ENCODE measurements at regions not wholly inside any gene's neighbourhood (a gene's known extent, or its start where the extent isn't known, plus 50 kb on each side); places are given as distances from the start of the nearest gene placed in this dataset.

- TF ChIP-seq PPARA (CRISPR knock-in tag; IDR thresholded peaks at IDR 0.05; ENCODE audit: borderline replicate concordance) (no peak), ZC3H10 (CRISPR knock-in tag; IDR thresholded peaks at IDR 0.05) (no peak), CSRNP3 (CRISPR knock-in tag; IDR thresholded peaks at IDR 0.05) (no peak), ZFP3 (CRISPR knock-in tag; IDR thresholded peaks at IDR 0.05) (no peak), ZNF70 (CRISPR knock-in tag; IDR thresholded peaks at IDR 0.05) (no peak)
- TF ChIP-seq, protein P1, sequence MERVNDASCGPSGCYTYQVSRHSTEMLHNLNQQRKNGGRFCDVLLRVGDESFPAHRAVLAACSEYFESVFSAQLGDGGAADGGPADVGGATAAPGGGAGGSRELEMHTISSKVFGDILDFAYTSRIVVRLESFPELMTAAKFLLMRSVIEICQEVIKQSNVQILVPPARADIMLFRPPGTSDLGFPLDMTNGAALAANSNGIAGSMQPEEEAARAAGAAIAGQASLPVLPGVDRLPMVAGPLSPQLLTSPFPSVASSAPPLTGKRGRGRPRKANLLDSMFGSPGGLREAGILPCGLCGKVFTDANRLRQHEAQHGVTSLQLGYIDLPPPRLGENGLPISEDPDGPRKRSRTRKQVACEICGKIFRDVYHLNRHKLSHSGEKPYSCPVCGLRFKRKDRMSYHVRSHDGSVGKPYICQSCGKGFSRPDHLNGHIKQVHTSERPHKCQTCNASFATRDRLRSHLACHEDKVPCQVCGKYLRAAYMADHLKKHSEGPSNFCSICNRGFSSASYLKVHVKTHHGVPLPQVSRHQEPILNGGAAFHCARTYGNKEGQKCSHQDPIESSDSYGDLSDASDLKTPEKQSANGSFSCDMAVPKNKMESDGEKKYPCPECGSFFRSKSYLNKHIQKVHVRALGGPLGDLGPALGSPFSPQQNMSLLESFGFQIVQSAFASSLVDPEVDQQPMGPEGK (CRISPR knock-in tag; IDR thresholded peaks at IDR 0.05; ENCODE audit: borderline replicate concordance): no peak
- no peak for ATAC-seq
These were observed 347.6 kb upstream of the MPDZ start for GRCh38 chr9:13627071-13627470.

DNA sequence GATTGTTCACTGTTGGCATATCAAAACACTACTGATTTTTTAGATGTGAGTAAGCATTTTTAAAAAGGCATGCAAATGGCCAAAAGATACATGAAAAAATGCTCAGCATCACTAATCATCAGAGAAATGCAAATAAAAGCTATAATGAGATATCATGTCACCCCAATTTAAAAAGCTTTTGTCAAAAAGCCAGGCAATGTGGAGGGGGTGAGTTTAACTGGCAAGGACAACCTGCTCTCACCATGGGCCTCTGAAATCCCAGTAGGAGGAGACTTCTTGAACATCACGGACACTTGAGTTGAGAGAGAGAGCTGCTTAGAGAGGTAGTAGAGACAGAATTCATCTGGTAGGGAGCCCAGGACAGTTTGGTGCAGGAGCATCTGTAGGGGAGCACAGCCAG is 347.1 kb upstream of the MPDZ start:
- no peak for ATAC-seq
- TF ChIP-seq BACH2 (CRISPR knock-in tag; IDR thresholded peaks at IDR 0.05; ENCODE audit: borderline replicate concordance): no peak
- no peak for TF ChIP-seq ZFP30 (CRISPR knock-in tag; IDR thresholded peaks at IDR 0.05)
- TF ChIP-seq TCF4 (CRISPR knock-in tag; IDR thresholded peaks at IDR 0.05; ENCODE audit: borderline replicate concordance): no peak
- TF ChIP-seq PPARA (CRISPR knock-in tag; IDR thresholded peaks at IDR 0.05; ENCODE audit: borderline replicate concordance): no peak
- no peak for TF ChIP-seq TSHZ2 (CRISPR knock-in tag; IDR thresholded peaks at IDR 0.05)
- no peak for TF ChIP-seq ZC3H10 (CRISPR knock-in tag; IDR thresholded peaks at IDR 0.05)
- no peak for TF ChIP-seq SNAI2 (CRISPR knock-in tag; IDR thresholded peaks at IDR 0.05)
- no peak for TF ChIP-seq TOX (CRISPR knock-in tag; IDR thresholded peaks at IDR 0.05; ENCODE audit: borderline replicate concordance)
- TF ChIP-seq OSR1 (CRISPR knock-in tag; IDR thresholded peaks at IDR 0.05): no peak
- TF ChIP-seq, protein P1 (CRISPR knock-in tag; IDR thresholded peaks at IDR 0.05; ENCODE audit: borderline replicate concordance): no peak
- TF ChIP-seq ZFP3 (CRISPR knock-in tag; IDR thresholded peaks at IDR 0.05): no peak

DNA sequence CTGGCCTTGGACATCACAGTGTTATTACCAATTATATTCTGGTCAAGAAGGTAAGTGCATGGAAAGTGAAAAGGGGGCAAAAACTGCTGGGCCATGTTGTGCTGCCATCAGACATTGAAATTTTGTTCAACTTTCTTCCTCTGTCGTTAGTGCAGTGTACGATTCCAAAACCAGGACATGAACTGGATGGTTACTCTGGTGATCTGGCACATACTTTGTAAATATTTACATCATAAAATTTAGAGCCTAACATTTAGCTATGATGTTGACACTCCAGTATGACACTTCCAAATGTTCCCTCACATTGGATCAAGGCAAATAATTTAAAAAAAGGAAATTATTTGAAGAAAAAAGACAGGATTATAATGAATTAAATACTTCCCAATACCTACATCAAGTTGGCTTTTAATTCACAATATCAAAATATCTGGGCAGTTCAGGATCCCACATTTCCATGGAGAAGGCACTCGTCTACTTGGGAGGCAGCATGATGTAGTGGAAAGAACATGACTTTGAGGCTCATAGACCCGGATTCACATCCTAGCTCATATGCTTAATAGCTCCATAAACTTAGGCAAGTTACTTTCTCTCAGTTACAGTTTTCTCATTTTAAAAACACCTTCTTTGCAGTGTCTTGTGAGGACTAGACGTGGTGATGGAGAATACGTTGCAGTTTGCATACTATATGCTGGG is 342.5 kb upstream of the MPDZ start:
- no peak for ATAC-seq
- no peak for TF ChIP-seq RARB (CRISPR knock-in tag; IDR thresholded peaks at IDR 0.05)
- TF ChIP-seq TCF4 (CRISPR knock-in tag; IDR thresholded peaks at IDR 0.05; ENCODE audit: borderline replicate concordance): no peak
- no peak for TF ChIP-seq CREB5 (CRISPR knock-in tag; IDR thresholded peaks at IDR 0.05; ENCODE audit: low read depth)
- TF ChIP-seq PPARA (CRISPR knock-in tag; IDR thresholded peaks at IDR 0.05; ENCODE audit: borderline replicate concordance): no peak
- TF ChIP-seq ZFP30 (CRISPR knock-in tag; IDR thresholded peaks at IDR 0.05): no peak
- TF ChIP-seq, protein P1 (CRISPR knock-in tag; IDR thresholded peaks at IDR 0.05; ENCODE audit: borderline replicate concordance): no peak
- TF ChIP-seq ARNTL (CRISPR knock-in tag; IDR thresholded peaks at IDR 0.05; ENCODE audit: borderline replicate concordance, low read depth): no peak
- no peak for TF ChIP-seq ZNF70 (CRISPR knock-in tag; IDR thresholded peaks at IDR 0.05)
- no peak for TF ChIP-seq ZNF565 (CRISPR knock-in tag; conservative IDR thresholded peaks at IDR 0.05; ENCODE audit: low read depth)
- TF ChIP-seq GLIS3 (CRISPR knock-in tag; IDR thresholded peaks at IDR 0.05): no peak
- TF ChIP-seq TOX (CRISPR knock-in tag; IDR thresholded peaks at IDR 0.05; ENCODE audit: borderline replicate concordance): no peak
- TF ChIP-seq TSHZ2 (CRISPR knock-in tag; IDR thresholded peaks at IDR 0.05): no peak
- TF ChIP-seq, protein P2, sequence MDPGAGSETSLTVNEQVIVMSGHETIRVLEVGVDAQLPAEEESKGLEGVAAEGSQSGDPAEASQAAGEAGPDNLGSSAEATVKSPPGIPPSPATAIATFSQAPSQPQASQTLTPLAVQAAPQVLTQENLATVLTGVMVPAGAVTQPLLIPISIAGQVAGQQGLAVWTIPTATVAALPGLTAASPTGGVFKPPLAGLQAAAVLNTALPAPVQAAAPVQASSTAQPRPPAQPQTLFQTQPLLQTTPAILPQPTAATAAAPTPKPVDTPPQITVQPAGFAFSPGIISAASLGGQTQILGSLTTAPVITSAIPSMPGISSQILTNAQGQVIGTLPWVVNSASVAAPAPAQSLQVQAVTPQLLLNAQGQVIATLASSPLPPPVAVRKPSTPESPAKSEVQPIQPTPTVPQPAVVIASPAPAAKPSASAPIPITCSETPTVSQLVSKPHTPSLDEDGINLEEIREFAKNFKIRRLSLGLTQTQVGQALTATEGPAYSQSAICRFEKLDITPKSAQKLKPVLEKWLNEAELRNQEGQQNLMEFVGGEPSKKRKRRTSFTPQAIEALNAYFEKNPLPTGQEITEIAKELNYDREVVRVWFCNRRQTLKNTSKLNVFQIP (CRISPR knock-in tag; IDR thresholded peaks at IDR 0.05; ENCODE audit: borderline replicate concordance, low read depth): no peak

All from SK-N-SH treated with all-trans-retinoic acid at 6 μM for 48 hours (cell line).